GM20000 (cell line): ENCODE measurements at regions not wholly inside any gene's neighbourhood (a gene's known extent, or its start where the extent isn't known, plus 50 kb on each side); places are given as distances from the start of the nearest gene placed in this dataset.

ENCODE experiments used
- DNase-seq: peaks from one replicate; pipeline ENCODE4 v3.0.0; 2012; ENCODE audit warnings: low spot score
- TF ChIP-seq, protein P1 (sequence below): IDR thresholded peaks from 2 replicates; pipeline ENCODE4 v1.5.1; 2012; ENCODE audit warnings: mild to moderate bottlenecking, control low read depth; ENCODE audit errors: extremely low read depth, missing control alignments

DNA sequence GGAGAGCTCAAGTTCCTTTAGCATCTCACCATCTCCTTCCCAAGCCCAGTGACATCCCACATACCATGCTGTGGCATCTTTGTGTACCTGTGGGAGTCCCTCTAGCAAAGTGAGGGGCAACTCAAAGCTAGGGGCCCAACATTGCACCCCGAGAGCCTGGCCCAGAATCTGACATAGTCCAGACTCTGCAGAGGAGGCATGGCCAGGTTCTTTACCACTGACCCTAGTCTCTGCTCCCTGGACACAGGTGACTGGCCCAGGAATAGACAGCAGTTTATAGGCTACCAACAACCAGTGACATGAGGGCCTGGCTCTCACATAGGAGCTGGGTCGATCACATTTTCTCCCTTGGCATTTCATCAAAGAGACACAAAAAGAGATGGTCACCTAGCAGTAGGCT lies 444.0 kb upstream of the ZMIZ1 start:
- TF ChIP-seq, protein P1, sequence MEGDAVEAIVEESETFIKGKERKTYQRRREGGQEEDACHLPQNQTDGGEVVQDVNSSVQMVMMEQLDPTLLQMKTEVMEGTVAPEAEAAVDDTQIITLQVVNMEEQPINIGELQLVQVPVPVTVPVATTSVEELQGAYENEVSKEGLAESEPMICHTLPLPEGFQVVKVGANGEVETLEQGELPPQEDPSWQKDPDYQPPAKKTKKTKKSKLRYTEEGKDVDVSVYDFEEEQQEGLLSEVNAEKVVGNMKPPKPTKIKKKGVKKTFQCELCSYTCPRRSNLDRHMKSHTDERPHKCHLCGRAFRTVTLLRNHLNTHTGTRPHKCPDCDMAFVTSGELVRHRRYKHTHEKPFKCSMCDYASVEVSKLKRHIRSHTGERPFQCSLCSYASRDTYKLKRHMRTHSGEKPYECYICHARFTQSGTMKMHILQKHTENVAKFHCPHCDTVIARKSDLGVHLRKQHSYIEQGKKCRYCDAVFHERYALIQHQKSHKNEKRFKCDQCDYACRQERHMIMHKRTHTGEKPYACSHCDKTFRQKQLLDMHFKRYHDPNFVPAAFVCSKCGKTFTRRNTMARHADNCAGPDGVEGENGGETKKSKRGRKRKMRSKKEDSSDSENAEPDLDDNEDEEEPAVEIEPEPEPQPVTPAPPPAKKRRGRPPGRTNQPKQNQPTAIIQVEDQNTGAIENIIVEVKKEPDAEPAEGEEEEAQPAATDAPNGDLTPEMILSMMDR, result no peak
- DNase-seq, result no peak

DNA sequence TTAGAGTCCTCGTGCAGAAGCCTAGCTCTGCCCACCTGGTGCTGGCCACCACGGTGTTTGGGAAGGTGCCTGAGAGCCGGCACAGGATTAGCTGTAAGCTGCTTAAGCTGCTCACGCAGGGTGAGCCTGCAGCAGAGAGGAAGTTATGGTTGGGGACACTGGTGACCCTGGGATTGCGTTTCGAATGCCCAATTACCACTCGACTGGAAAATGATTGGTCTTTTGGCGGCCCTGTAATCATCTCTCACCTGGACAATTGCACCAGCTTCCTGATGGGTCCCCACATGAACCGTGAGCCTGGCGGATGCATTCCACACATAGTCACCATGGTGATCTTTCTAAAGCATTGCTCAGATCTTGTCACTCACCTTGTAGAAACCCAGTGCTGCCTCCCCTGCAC lies 442.3 kb upstream of the ZMIZ1 start:
- TF ChIP-seq, protein P1, result no peak
- DNase-seq, result no peak

DNA sequence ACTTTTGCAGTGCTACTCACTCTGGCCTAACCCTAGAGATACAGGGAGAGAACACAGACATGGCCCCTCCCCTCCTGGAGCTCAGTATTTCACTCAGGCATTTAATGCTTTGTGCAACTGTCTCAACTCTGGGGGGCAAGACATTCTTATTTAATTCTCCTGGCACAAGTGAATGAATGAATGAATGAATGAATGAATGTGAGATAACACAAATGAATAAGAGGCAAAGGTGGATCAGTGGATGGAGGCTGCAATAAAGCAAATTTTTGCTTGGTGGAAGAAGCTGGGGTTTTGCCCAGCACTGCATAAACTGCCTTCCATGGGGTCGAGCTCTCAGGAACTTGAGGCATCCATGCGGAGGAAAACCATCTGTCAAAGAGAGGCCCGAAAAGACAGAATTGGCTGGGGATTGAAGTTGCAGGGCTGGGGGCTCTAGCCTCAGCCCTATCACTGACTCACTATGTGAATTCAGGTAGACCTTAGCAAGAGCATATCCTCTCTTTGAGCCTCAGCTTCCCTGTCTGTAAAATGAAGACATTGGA lies 441.4 kb upstream of the ZMIZ1 start:
- TF ChIP-seq, protein P1, result no peak

DNA sequence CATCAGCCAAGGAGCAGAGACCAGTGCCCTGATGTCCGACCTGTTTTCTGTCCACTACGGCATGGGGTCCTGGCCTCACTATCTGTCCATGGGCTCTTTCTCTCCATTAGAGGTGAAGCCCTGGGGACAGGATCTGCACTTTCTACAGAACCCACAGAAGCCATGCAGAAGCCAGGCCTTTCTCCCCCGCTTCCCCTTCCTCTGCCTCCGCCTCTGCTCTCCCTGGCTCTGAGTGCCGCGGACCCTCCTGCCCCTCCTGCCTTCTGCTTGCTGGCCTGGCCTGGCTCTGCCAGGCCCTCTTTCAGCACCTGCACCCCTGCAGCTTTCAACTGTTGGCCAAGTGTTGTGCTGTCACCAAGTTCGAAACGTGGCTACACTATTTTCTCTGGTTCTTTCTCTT lies 439.8 kb upstream of the ZMIZ1 start:
- TF ChIP-seq, protein P1, result no peak
- DNase-seq, result no peak

More for the DNA sequence above, 441.4 kb upstream of the ZMIZ1 start:
- no peak for DNase-seq

DNA sequence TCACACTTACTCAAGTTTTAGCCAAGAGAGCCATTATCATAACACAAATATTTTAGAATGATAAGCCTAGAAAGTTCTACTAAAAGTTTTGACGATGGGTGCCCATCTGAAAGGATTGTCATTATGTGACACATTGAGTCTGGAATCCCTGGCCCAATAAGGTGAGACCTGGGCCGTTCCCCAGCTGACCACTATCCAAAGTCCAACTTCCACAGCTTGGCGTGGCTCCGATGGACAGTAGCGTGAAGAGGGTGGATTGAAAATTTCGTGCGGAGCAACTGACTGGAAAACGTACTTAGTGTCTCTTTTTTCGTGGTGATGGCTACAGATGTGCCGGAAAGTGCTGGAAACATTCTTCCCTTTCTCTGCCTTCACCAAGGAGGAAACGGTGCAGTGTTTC lies 439.0 kb upstream of the ZMIZ1 start:
- DNase-seq, result no peak
- TF ChIP-seq, protein P1, result no peak

DNA sequence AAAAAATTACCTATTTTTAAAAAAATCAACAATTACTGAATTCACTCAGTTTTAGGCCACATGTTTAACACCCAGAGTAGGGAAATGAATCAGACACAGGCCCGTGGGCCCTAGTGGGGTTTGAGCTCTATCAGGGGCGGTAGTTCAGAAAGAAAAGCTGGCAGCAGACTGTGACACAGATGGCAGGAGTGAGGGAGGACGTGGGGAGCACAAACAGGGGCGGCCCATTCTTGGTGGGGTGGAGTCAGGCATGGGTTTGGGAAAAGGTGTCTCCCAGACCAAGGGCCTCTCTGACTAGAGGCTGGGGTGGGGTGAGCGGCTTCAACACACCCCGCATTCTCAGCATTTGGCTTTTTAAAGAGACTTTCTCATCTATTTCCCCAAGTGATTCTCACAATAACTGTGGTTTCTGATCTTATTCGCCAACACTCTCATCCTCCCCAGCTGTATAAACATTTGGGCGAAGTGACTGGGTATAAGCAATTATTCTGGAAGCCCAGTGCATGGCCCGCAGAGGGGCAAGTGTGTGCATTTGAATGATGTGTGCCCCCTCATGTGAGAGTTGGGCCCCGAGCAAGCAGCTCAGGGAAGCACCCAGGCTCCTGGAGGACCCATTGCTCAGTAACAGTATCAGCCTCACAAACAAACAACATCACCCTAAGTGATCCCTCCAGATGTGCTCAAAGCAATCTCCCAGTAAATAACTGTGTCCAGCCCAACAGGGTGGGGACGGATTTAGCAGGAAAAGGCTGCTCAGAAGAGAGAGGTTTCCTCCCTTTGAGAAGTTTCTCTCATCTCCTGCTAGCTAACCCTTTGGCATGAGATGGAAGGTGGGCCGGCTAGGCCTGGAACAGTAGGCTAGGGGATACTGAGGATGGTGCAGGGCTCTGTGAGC lies 437.6 kb upstream of the ZMIZ1 start:
- TF ChIP-seq, protein P1, result no peak

DNA sequence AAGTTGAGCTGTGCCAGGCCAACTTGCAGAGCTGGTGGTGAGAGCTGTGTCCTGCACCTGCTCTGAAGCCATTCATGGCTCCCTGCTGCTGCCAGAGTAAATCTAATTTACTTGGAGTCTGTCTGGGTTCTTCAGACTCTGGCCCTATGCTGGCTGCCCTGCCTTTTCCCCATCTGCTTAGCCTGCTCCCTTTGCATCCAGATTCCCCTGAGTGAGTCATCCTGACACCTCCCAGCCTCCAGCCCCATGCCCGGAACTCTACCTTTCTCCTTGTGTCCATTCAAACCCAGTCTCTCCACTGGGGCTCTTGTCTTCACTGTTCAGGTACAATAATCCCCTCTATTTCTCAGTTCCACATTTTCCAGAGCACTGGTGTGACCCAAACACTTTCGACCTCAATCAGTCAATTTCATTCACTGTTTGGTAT lies 434.4 kb upstream of the ZMIZ1 start:
- DNase-seq, result peak; percentile 11
- TF ChIP-seq, protein P1, result no peak

More for the DNA sequence above, 437.6 kb upstream of the ZMIZ1 start:
- no peak for DNase-seq
